Naive thymus-derived CD4-positive, alpha-beta T cell (primary cell): ENCODE measurements at regions not wholly inside any gene's neighbourhood (a gene's known extent, or its start where the extent isn't known, plus 50 kb on each side); places are given as distances from the start of the nearest gene placed in this dataset.
"Not testable (repeated sequence)": the region's sequence is repeated elsewhere in the genome, so short reads cannot be mapped to it uniquely, and the experiment has no call there.

Experiments
- ATAC-seq: fragments of 150-1000 bp; cut with Tn5 transposase; 2 replicates; pipeline ENCODE4 v1.10.0; 2021; ENCODE audit warnings: mild to moderate bottlenecking, moderate library complexity
- CTCF ChIA-PET: fragments of 350-600 bp; sonication (Branson Sonifier 250); formaldehyde crosslinking; loops from one replicate; lab custom pipeline; 2021; ENCODE audit warnings: antibody characterized with exemption; lab: Charles Lee
- POLR2A ChIA-PET: fragments of 350-600 bp; sonication (Branson Sonifier 250); formaldehyde crosslinking; loops from one replicate; lab custom pipeline; 2021; ENCODE audit warnings: antibody characterized with exemption, inconsistent platforms; lab: Charles Lee
- DNase-seq, 9 donors: peaks; one replicate each; pipeline versions ENCODE4 v3.0.0 to v3.0.0-alpha.2; 2020 to 2022; ENCODE audit warnings: mixed read lengths in 1 of 9
- H3K27ac ChIP-seq: one replicate; pipeline ENCODE4 v1.7.0; 2013; ENCODE audit warnings: mild to moderate bottlenecking, low read depth, low read length, moderate library complexity
- H3K27me3 ChIP-seq, 2 donors: one replicate each; pipeline ENCODE4 v1.7.0; 2013; ENCODE audit warnings: low read length in 2 of 2, mild to moderate bottlenecking in 2 of 2, moderate library complexity in 2 of 2; ENCODE audit not compliant: control insufficient read depth in 2 of 2, insufficient read depth in 2 of 2
- H3K36me3 ChIP-seq, 3 experiments: 1 replicate in 2 of 3; 2 replicates in 1 of 3; pipeline ENCODE4 v1.7.0; 2013; ENCODE audit warnings: low read length in 3 of 3, mild to moderate bottlenecking in 3 of 3, moderate library complexity in 1 of 3; ENCODE audit not compliant: insufficient read depth in 3 of 3, control insufficient read depth in 2 of 3
- H3K4me1 ChIP-seq, 2 donors: one replicate each; pipeline ENCODE4 v1.7.0; 2013; ENCODE audit warnings: low read length in 2 of 2, mild to moderate bottlenecking in 2 of 2, moderate library complexity in 1 of 2; ENCODE audit not compliant: control insufficient read depth in 2 of 2, insufficient read depth in 2 of 2
- H3K4me3 ChIP-seq: 2 replicates; pipeline ENCODE4 v1.7.0; 2013; ENCODE audit warnings: mild to moderate bottlenecking, low read length
- H3K9me3 ChIP-seq, 3 experiments: 1 replicate in 2 of 3; 2 replicates in 1 of 3; pipeline ENCODE4 v1.7.0; 2013; ENCODE audit warnings: low read length in 3 of 3; ENCODE audit not compliant: control insufficient read depth in 2 of 3
- H3K27ac Mint-ChIP-seq, 9 donors: one replicate each; pipeline ENCODE4 v1.8.0; 2020 to 2022; ENCODE audit warnings: mixed read lengths in 9 of 9, mild to moderate bottlenecking in 8 of 9, moderate library complexity in 5 of 9, inconsistent platforms in 2 of 9
- H3K27me3 Mint-ChIP-seq, 5 donors: one replicate each; pipeline ENCODE4 v1.8.0; 2021 to 2022; ENCODE audit warnings: mixed read lengths in 5 of 5, mild to moderate bottlenecking in 1 of 5
- H3K36me3 Mint-ChIP-seq, 5 donors: one replicate each; pipeline ENCODE4 v1.8.0; 2020 to 2022; ENCODE audit warnings: mixed read lengths in 5 of 5, mild to moderate bottlenecking in 3 of 5, inconsistent platforms in 1 of 5
- H3K4me1 Mint-ChIP-seq, 7 donors: one replicate each; pipeline ENCODE4 v1.8.0; 2020 to 2022; ENCODE audit warnings: mixed read lengths in 7 of 7, mild to moderate bottlenecking in 3 of 7, inconsistent platforms in 1 of 7
- H3K4me3 Mint-ChIP-seq, 10 donors: one replicate each; pipeline ENCODE4 v1.8.0; 2020 to 2022; ENCODE audit warnings: mild to moderate bottlenecking in 10 of 10, mixed read lengths in 10 of 10, moderate library complexity in 6 of 10, inconsistent platforms in 2 of 10
- H3K9me3 Mint-ChIP-seq, 11 donors: one replicate each; pipeline ENCODE4 v1.8.0; 2020 to 2022; ENCODE audit warnings: mixed read lengths in 11 of 11, mild to moderate bottlenecking in 4 of 11, inconsistent platforms in 1 of 11, moderate library complexity in 1 of 11
- intact Hi-C, 2 donors: fragments of 100-400 bp; cut with micrococcal nuclease; formaldehyde crosslinking; loops; one replicate each; pipeline ENCODE4 v1.15.1; 2023

GRCh38 chr6:150495126-150495525, 104.6 kb upstream of the PLEKHG1 start:
- no peaks in the 10 kb centered on the region for H3K9me3 ChIP-seq
- no peak overlapping the region for H3K27ac ChIP-seq
- Mint-ChIP-seq H3K27me3 (no peaks in the 10 kb centered on the region), H3K4me1 (peaks cover 0 to 11% (median 3%) of the 10 kb centered on the region in 7 donors), H3K9me3 (peaks cover 0 to 14% (median 4%) of the 10 kb centered on the region in 11 donors), H3K4me3 (no peak overlapping the region), H3K36me3 (no peaks in the 10 kb centered on the region), H3K27ac (no peak overlapping the region)
- ChIA-PET POLR2A (no interaction called here), CTCF (no interaction called here)
- intact Hi-C loops: no loop called here
- H3K27me3 ChIP-seq: no peaks in the 10 kb centered on the region
- DNase-seq (no peak), ATAC-seq (no peak)
- no peaks in the 10 kb centered on the region for H3K36me3 ChIP-seq
- no peaks in the 10 kb centered on the region for H3K4me1 ChIP-seq
- no peak overlapping the region for H3K4me3 ChIP-seq

GRCh38 chr6:150496629-150497028, 103.1 kb upstream of the PLEKHG1 start:
- H3K36me3 Mint-ChIP-seq: no peaks in the 10 kb centered on the region
- peaks cover 0 to 5% (median 0%) of the 10 kb centered on the region in 5 donors for H3K27me3 Mint-ChIP-seq
- no peaks in the 10 kb centered on the region for H3K9me3 ChIP-seq
- H3K36me3 ChIP-seq: no peaks in the 10 kb centered on the region
- ChIA-PET POLR2A (no interaction called here), CTCF (no interaction called here)
- ATAC-seq (no peak), DNase-seq (no peak)
- peaks cover 0 to 6% (median 0%) of the 10 kb centered on the region in 7 donors for H3K4me1 Mint-ChIP-seq
- H3K9me3 Mint-ChIP-seq: peaks cover 0 to 14% (median 4%) of the 10 kb centered on the region in 11 donors
- H3K27ac Mint-ChIP-seq: no peak overlapping the region
- H3K4me1 ChIP-seq: no peaks in the 10 kb centered on the region
- no peak overlapping the region for H3K4me3 ChIP-seq
- intact Hi-C loops: no loop called here
- no peaks in the 10 kb centered on the region for H3K27me3 ChIP-seq
- no peak overlapping the region for H3K27ac ChIP-seq
- H3K4me3 Mint-ChIP-seq: no peak overlapping the region

- H3K4me3 Mint-ChIP-seq: no peak overlapping the region
- intact Hi-C loops: no loop called here
- ATAC-seq: no peak
- Histone ChIP-seq H3K27me3 (no peaks in the 10 kb centered on the region), H3K4me1 (no peaks in the 10 kb centered on the region), H3K4me3 (no peak overlapping the region), H3K27ac (no peak overlapping the region), H3K9me3 (no peaks in the 10 kb centered on the region), H3K36me3 (no peaks in the 10 kb centered on the region)
- POLR2A ChIA-PET: no interaction called here
- no peaks in the 10 kb centered on the region for H3K36me3 Mint-ChIP-seq
- peaks cover 0 to 5% (median 4%) of the 10 kb centered on the region in 5 donors for H3K27me3 Mint-ChIP-seq
- H3K27ac Mint-ChIP-seq: no peak overlapping the region
- CTCF ChIA-PET: no interaction called here
- H3K9me3 Mint-ChIP-seq: peaks cover 0 to 3% (median 0%) of the 10 kb centered on the region in 11 donors
- no peaks in the 10 kb centered on the region for H3K4me1 Mint-ChIP-seq
- DNase-seq: no peak
These were observed 99.8 kb upstream of the PLEKHG1 start for GRCh38 chr6:150499882-150500312.

GRCh38 chr6:150500568-150500967, 99.1 kb upstream of the PLEKHG1 start:
- H3K27me3 Mint-ChIP-seq, CTCF ChIA-PET, H3K9me3 Mint-ChIP-seq, ATAC-seq, H3K27ac ChIP-seq, POLR2A ChIA-PET, intact Hi-C loops, H3K4me1 ChIP-seq, DNase-seq, H3K4me3 ChIP-seq, H3K4me1 Mint-ChIP-seq, H3K9me3 ChIP-seq, H3K4me3 Mint-ChIP-seq, H3K27me3 ChIP-seq, H3K36me3 ChIP-seq, H3K36me3 Mint-ChIP-seq, H3K27ac Mint-ChIP-seq: not testable (repeated sequence)

- H3K4me3 ChIP-seq: no peak overlapping the region
- Mint-ChIP-seq H3K4me3 (no peak overlapping the region), H3K4me1 (no peaks in the 10 kb centered on the region), H3K36me3 (no peaks in the 10 kb centered on the region), H3K27me3 (peaks cover 0 to 5% (median 4%) of the 10 kb centered on the region in 5 donors), H3K9me3 (peaks cover 0 to 3% (median 0%) of the 10 kb centered on the region in 11 donors), H3K27ac (no peak overlapping the region)
- no peaks in the 10 kb centered on the region for H3K36me3 ChIP-seq
- H3K27ac ChIP-seq: no peak overlapping the region
- no peaks in the 10 kb centered on the region for H3K9me3 ChIP-seq
- no peaks in the 10 kb centered on the region for H3K27me3 ChIP-seq
- H3K4me1 ChIP-seq: no peaks in the 10 kb centered on the region
- no peak for ATAC-seq
- ChIA-PET POLR2A (no interaction called here), CTCF (interaction anchor here (0.7 kb wide), 1 partner anchor 9 kb away, joined by 4 read pairs; no protein-coding TSS in a partner anchor)
- intact Hi-C loops: no loop called here
- DNase-seq: no peak
These were observed 96.6 kb upstream of the PLEKHG1 start for GRCh38 chr6:150503041-150503440.

GRCh38 chr6:150503586-150504339, 95.9 kb upstream of the PLEKHG1 start:
- peaks cover 0 to 5% (median 4%) of the 10 kb centered on the region in 5 donors for H3K27me3 Mint-ChIP-seq
- POLR2A ChIA-PET: no interaction called here
- no peak overlapping the region for H3K27ac Mint-ChIP-seq
- ATAC-seq (no peak), DNase-seq (no peak)
- H3K4me1 Mint-ChIP-seq: no peaks in the 10 kb centered on the region
- H3K36me3 Mint-ChIP-seq: no peaks in the 10 kb centered on the region
- intact Hi-C loops: no loop called here
- Histone ChIP-seq H3K27me3 (no peaks in the 10 kb centered on the region), H3K36me3 (no peaks in the 10 kb centered on the region), H3K4me3 (no peak overlapping the region), H3K4me1 (no peaks in the 10 kb centered on the region), H3K9me3 (no peaks in the 10 kb centered on the region), H3K27ac (no peak overlapping the region)
- CTCF ChIA-PET: no interaction called here
- peaks cover 0 to 3% (median 0%) of the 10 kb centered on the region in 11 donors for H3K9me3 Mint-ChIP-seq
- H3K4me3 Mint-ChIP-seq: no peak overlapping the region

GRCh38 chr6:150507361-150507760, 92.3 kb upstream of the PLEKHG1 start:
- H3K9me3 Mint-ChIP-seq, ATAC-seq, intact Hi-C loops, H3K27me3 ChIP-seq, H3K4me1 Mint-ChIP-seq, DNase-seq, POLR2A ChIA-PET, H3K27ac Mint-ChIP-seq, H3K36me3 Mint-ChIP-seq, H3K4me3 ChIP-seq, H3K9me3 ChIP-seq, H3K4me3 Mint-ChIP-seq, H3K27ac ChIP-seq, H3K36me3 ChIP-seq, H3K4me1 ChIP-seq, CTCF ChIA-PET: not testable (repeated sequence)
- H3K27me3 Mint-ChIP-seq: peaks cover 0 to 12% (median 5%) of the 10 kb centered on the region in 5 donors
